ENCODE measurements at regions not wholly inside any gene's neighbourhood (a gene's known extent, or its start where the extent isn't known, plus 50 kb on each side); places are given as distances from the start of the nearest gene placed in this dataset.

DNA sequence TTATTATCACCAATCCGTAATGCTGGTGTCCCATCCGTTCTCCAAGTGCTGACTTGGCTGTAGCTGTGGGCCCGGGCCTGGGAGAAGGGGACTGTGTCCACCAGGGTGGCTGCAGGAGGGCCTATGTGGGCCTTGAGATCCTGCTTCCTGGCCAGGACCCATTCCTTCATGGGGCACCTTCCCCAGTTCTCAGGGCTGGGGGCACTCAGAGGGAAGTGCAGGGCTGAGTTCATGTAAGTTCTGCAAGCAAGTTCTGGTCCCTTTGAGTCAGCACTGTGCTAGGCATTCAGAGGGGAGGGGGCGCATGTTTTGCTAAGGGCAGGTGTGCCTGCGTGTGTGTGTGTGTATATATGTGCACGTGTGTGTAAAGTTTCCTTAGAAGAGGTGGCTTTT is 94.0 kb downstream of the GLI2 start:
- no peak for DNase-seq

DNA sequence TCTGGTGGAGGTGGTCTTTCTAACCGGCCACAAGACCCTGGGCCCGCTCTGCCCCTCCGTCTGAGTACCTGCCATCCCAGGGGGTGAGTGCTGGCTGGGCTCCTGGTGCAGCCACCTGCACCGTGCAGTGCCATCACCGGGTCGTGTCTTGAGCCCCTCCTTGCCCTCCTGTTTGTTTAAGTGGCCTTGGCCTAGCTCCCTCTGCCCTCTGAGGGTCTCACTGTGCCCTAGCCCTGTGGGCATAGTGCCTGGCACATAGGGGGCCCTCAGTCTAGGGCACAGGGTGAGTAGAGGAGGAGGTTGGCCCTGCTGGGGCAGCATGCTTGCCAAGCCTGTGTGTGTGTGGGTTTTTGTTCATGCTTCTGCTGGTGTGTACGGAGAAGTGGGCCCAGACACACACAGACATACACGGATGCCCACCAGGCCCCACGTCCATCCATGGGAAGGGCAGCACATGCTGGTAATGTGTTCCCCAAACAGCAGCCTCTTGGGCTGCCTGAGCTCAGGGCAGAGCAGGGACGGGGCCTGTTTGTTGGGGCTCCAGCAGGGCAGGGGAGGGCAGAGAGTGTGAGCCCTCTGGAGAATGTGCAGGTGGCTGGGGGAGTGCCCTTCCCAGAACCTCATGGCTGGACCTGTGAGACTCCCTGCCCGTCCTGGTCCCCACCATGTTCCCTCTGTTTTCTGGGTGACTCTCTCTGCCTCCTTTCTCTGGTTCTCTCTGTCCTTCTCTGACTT is 94.6 kb downstream of the GLI2 start:
- no peak for DNase-seq

DNA sequence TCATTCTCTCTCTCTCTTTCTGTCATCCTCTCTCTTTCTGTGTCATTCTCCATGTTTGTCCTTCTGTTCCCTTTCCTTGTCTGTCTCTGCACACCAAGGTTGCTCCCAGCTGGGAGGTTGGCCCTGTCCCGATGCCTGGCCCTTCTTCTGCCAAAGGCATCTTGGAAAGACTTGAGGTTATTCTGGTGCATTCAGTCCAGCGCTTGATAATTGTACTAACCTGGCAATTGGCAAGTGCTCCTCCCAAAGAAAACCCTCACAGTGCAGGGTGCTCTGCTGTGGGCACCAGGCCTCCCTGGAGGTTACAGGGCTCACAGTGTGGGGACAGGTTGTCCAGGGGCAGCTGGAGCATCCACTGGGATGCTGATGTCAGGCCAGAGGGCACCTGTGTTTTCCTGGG is 95.4 kb downstream of the GLI2 start:
- no peak for DNase-seq

DNA sequence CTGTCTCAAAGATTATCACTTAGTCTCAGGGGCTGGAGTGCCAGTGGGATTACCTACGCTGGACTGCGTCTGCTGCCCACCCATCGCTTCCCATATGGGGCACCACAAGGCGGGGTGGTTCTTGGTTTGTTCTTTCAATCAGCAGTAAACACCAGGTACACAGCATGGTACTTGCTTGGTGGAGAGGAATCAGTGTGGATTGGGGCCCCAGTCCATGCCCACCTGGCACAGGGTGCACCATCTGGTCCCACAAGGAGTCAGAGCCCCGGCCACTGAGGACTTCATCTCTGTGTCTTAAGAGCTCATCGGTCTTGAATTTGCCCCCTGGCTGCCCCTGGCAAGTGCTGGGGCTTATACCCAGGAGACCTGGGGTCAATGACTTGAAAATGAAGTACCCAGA is 96.2 kb downstream of the GLI2 start:
- DNase-seq: no peak

DNA sequence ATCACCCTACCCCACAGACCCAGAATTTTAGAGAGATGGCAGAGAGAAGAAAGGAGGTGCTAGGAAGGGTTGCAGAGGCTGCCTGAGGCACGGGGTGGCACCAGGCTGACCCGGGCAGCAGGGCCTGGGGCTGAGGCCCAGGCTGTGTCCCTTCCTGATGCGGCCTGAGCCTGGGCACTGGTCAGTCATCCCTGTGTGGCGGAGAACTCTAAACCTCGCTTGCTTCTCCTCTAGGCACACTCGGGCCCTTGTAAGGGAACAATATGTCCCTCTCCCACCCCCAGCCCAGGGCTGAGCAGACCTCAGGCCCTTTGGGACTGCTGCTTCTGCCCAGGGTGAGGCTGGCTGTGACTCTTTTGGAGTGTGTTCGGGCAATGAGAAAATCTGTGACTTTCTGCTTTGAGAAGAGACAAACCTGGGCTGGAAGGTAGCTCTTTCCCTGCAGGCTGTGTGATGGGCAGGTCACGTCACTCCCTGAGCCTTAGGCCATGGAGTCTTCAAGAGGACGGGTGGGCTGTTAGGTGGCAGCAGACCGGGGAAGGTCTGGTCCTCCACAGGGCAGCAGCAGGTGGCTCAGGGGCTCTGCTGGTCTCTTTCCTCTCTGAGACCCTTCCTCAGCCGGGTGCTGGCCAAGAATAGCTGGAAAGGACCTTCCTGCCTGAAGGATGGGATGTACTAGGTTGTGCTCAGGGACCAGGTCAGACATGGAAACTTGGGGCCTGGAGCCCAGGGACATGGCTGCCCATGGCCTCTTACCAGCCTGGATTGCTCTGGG is 96.8 kb downstream of the GLI2 start:
- DNase-seq: no peak

DNA sequence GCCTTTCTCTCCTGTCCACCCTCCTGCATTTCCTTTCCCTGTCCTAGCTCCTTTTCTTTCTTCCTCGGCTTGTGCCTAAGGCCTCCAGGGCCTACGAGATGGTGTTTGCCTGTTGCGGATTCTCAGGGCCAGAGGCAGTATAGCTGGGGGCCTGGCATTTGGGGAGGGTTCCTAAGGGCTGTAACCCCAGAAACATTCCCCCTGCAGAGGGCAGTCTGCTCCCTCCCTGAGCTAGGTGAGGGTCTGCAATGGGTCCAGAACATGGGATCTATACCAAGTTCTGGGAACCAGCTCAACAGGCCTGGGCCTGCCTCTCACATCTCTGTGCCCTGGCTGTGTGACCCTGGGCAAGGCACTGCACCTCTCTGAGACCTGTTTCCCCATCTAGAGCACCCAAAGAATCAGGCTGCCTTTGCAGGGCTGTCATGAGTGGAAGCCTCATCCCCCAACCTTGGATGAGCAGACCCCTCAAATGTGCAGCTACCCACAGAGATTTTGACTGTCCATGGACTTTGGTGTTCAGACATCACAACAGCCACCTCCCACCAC is 97.5 kb downstream of the GLI2 start:
- DNase-seq: no peak

DNA sequence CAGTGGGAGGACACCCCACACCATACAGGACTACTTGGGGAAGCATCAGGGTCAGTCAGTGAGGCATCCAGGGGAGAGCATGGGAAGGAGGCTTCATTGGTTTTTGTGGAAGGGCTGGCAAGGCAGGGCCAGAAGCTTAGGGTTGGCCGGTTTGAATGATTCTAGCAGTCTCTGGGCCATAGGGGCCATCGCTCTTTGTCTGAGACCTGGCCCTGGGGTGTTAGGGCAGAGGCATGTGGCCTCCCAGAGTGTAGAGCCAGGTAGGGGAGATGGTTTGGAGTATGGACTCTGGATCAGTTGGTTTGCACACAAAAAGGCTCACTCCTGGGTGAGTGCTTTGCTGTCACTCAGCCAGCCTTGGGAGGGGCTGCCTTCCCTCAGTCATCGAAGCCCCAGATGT is 98.5 kb downstream of the GLI2 start:
- DNase-seq: no peak

DNA sequence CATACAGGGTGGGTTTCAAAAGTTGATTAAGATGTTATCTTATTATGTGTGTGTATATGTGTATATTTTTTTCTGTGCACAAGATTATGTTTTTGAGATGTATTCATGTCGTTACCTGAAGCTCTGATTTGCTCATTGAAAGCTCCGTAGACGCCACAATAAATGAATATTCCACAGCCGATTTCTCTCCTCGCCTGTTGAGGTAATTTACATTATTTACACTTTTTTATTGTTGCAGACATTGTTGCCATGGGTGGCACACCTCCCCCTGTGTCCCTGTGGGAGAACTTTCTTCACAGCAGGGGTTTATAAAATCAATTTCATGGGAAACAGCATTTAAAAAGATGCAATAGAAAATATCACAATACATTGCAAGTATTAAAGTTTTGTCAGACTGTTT is 100.6 kb downstream of the GLI2 start:
- DNase-seq: no peak

DNA sequence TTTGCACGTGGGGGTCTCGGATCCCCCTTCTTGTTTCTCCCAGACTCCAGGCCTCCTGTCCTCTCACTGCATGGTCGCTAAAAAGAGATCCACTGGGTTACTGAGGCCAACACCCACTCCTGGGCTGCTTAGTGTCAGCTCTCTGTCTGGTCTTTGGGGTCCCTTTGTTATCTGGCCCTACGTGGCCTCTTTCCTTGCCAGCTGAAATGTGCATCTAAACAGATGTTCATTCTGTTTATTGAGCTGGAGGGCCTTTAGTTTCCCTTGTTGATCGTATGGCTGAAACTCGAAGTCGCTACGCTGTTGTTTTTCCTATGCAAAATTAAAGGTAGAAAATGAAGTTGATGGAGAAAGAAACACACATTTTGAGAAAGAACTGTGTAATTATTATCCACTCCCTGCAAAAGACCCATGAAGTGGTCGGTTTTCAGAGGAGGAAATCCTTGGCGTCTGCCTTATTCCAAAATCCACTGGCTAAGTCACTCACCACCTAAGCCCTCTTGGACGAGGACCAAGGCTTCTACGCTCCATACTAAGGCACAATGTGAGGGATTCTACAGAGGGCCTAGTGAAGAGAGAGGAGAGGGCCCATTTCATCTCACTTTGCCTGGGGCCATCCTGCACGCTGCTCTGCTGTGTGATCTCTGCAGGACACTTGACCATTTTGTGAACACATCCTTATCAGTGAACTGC is 105.3 kb downstream of the GLI2 start:
- DNase-seq: no peak

DNA sequence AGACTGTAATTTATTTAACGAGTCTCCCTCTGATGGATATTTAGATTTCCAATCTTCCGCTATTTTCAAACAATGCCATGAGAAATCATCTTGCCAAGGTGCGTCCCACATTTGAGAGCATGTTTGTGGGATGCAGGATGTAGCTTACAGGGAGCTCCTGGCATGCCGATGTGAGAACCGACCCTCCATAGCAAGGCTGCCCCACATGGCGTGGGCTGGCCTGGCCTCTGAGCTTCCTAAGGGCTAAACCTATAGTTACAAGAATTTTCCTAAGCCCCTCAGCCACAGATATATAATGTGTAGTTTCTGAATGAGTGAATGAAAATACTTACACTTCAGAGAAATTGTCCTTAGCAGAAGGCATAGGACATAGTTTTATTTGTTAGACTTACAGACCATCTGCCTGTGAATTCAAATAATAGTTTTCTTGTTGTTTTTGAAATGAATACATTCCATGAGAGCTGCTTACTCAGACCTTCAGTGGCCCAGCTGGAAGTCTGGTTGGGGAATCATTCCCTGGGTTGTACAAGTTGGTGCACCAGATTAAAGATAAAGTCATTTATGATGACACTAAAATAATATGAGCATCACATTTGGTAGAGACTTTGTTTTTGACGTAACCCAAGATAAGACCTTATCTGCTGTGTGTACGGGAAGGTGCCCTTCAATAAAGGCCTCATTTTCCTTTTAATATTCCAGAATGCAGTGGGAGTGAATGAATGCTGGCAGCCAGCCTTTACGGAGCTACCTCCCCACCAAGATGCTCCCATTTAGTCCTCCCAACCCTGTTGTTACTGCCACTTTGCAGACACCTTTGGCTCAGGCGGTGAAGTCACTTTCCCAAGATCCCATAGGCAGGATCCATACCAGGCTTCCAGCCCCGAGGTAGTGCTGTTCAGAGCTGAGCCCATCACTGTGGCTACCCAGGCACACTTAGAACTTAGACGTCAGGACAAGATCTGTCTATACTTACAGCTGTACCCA is 107.1 kb downstream of the GLI2 start:
- DNase-seq: no peak

DNA sequence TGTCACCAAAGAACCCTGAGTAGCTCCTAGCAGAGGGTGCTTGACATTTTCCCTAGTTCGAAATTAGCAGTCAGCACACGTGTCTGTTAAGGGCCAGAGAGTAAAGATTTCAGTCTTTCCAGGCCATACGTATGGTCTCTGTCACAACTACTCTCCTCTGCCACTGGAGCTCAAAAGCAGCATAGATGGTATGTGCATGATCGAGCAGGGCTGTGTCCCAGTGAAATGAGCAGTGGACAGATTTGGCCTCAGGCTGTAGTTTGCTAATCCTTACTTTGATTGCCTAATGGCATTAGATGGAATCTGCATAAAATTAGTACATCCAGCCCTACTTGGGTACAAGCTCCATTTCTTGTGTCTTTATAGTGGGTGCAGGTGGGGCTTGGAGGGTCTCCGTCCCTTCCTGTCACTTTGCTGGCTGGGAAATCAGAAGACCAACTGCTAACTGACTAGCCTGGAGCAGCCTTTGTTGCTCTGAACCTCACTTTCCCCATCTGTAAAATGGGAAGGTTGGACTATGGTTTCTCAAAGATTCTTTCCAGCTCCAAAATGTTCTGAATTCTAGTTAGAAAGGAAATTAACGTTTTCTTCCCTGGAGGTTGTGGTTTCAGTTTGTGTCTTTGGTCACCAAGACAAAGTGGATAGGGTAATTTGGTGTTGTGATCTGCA is 108.5 kb downstream of the GLI2 start:
- no peak for DNase-seq

DNA sequence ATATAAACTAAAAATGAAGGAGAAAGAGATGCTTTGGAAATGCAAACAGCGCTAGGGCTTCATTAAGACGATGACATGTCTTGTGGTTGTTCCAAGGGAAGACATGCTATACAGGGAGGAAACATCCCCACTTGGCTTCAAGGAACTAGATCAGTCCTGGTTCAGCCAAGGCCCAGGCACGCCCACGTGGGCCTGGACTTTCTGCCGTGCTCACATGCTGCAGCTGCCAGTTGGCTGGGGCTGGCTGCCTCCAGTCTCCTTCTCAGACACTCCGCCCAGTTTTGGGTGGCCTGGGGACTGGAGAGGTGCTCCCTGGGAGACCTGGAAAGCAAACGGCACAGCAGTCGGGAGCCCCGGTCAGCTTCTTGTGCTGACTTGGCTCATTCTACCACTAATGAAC is 109.6 kb downstream of the GLI2 start:
- no peak for DNase-seq

DNA sequence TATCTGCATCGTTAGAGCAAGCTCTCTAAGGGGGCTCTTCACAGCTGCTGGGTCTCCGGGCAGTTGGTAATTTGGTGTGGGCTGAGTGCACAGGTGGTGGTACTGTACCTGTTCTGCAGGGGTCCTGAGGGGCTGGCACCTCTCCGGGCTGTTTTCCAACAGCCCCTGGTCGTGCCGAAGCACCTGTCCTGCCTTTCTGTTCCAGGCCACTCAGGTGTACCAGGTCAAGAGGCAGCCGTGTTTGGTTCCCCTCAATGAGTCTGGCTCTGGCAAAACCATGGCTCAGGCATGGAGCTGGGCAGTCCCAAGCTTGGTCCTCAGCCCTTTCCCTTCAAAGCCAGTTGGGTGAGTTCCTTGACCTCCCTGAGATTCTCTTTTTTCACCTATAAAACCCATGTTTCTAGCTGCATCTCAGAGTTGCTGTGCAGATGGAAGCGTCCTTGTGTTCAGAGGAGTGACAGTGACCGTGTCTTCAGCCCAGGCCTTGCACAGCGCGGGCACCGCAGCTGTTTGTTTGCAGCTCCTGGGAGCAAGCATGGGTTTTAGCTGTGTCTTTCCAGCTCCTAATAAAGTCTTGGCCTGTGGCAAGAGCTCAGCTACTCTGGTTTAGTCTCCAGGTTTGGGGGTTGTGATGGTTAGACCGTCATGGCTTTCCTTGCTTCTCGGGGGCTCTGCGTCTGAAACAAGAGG is 110.9 kb downstream of the GLI2 start:
- no peak for DNase-seq

DNA sequence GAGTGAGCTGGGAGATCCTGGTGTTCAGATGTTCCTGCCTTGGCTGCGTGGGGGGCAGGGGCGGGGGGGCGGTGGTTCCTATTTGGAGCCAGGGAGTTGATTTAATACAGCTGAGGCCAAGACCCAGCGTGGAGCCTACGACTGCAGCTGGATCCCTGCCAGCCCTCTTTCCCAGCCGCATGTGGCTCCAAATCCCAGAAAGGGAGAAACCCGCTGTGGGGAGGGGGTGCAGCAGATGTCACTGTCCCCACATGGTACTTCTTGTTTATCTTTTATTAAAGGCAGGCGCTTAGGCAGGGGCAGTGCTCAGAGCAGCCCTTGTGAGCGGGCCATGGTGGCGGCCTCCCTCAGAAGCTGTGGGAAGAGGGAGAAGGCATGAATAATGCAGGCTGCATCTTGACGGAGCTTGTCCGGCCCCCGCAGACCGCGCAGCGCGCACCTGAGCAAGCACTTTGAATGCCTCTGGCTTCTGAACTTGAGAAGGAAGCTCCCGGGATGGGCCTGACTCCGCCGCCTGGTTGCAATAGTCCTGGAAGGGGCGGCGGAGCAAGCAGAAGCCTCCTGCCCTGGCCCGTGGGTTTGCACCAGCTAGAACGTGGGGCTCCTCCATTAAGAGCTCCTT is 112.1 kb downstream of the GLI2 start:
- no peak for DNase-seq

DNA sequence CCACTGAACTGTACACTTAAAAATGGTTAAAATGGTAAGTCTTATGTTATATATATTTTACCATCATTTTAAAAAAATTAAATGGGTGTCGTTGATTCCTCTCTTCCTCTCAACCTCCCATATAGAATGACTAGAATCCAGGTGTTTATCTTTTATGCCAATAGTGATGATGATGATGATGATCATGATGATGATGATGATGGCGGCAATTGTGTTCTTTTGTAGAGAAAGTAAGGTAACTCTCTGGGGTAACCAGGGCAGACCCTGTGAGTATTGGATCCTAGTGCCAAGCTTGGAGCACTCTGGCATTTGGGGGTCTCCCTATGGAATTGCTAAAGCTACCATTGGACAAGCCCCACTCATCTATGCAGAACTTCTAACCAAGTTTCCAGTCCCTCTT is 113.6 kb downstream of the GLI2 start:
- DNase-seq: no peak

DNA sequence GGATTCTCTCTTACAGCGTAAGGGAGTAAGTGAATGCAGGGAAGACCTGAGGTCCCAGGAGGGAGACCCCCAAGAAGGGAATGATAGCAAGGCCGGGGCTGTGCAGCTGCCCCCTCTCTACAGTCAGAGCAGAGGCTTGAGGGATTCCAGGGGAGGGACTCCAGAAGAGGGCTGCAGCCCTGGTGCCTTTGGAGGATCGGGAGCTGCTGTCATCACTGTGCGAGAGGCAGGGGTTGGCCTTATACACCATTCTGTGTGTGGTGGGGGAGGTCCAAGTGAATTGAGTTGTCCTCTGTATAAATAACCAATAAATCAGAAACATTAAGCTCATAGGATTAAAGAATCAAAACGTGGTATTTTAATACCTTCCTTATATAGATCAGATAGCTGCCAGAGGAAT is 114.9 kb downstream of the GLI2 start:
- no peak for DNase-seq

DNA sequence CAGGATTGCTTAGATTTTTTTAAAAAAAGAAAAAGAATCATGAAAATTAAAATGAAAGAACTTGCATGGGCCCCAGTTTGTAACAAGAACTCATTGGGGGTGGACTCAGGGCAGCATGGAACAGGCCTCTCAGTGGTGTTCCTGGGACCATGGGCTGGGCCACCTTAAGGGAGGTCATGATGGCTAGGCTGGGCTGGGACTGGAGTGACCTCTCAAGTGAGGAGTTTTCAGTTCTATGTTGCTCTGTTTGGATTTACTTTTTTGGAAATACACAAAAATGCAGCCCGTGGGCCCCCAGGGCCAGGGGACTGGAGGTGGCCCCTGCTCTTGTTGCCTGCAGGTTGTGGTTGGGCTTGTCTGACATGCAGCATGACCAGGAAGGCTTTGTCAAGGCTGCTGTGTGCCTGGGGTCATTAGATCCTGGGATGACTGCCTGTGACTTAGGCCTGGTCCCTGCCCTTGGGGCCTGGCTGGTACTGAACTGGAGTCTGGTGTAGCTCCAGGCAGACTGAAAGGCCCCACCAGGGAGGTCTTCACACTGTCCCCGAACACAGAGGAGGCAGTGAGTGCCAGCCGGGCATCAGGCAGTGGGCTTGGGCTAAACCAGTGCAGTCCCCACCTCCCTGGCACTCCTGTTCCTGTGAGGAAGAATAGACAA is 115.6 kb downstream of the GLI2 start:
- DNase-seq: no peak

DNA sequence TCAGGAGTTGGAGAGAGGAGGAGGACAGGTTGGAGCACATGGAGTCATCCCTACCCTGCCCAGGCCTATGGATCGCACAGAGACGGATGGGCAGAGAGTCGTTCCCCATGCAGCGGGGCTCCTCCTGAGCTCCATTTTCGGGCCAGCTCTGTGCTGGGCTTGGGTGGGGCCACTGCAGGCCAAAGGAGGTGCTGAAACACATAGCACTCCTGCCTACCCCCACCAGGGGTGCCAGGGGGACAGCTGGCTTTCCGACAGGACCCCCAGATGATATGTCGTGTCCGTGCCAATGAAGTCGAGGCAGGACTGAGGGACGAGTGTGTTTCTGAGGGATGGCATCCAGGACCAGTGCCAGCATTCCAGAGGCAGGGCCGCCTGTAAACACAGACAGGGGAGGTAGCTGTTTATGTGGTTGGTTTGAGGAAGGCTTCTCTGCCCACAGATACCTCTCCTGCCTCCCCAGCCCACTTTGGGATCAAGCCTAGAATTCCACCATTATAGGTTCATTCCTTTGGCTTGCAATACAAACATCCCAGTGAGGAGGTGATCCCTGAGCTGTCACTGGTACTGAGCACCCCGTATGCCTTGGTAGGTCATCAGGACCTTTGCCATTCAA is 116.6 kb downstream of the GLI2 start:
- no peak for DNase-seq

DNA sequence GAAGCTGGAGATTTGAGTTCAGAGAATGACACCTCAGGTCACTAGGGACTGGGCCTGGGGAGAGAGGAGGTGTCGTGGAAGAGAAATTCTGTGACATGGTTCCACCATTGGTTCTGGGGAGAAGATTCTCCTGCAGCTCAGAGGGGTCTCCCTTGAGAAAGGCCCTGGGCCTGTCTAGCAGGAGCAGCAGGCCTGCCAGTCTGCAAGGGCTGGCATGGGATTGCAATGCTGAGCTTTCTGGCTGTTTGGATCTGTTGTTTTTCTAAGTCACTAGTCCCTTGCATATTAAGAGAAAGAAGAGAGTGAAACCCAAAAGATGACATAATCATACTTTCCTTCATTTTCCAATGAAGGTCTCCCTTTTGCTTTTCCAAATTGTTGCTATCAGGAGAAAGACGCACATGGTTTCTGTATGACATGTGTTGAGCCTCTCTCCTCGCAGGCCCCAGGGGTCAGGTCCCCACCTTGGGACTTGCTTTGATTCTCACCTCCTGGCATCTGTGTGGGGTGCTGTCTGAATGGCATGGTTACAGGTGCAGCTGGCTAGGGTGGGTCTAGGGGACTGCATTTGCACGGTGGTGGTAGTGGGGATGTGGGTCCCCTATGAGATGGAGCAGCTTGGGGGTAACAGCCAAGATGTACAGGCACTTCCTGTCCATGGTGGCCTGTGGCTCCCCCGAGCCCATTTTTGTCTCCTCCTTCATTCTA is 117.8 kb downstream of the GLI2 start:
- no peak for DNase-seq

Data from hematopoietic multipotent progenitor cell treated with erythropoietin and hydrocortisone succinate and interleukin-3 and kit ligand, for 8 days (in vitro differentiated cells).